ENCODE measurements at regions not wholly inside any gene's neighbourhood (a gene's known extent, or its start where the extent isn't known, plus 50 kb on each side); places are given as distances from the start of the nearest gene placed in this dataset.

GRCh38 chr4:108382751-108383150 is 214.0 kb upstream of the LEF1 start:
- DNase-seq (no peak), ATAC-seq (no peak), FAIRE-seq (no peak)
- no peaks in the 10 kb centered on the region for H3K4me1 ChIP-seq
- no peaks in the 10 kb centered on the region for H3K36me3 ChIP-seq
- no peaks in the 10 kb centered on the region for H3K9me3 ChIP-seq
- no peak overlapping the region for H3K27ac ChIP-seq
- H3K4me3 ChIP-seq = no peak overlapping the region
- TF ChIP-seq CTCF (IDR thresholded peaks at IDR 0.05) = no peak
- intact Hi-C loops (cut with DNase I) = no loop called here
- WGBS, 2 donors = 76 to 79% methylated on average over 3 of the region's 3 CpGs
- peaks cover 0 to 3% (median 0%) of the 10 kb centered on the region in 4 donors for H3K27me3 ChIP-seq

- no peak overlapping the region for H3K4me3 ChIP-seq
- H3K27me3 ChIP-seq = peaks cover 0 to 3% (median 2%) of the 10 kb centered on the region in 4 donors
- no peak for TF ChIP-seq CTCF (IDR thresholded peaks at IDR 0.05)
- intact Hi-C loops (cut with DNase I) = no loop called here
- no peak for ATAC-seq
- 56 to 65% methylated on average over 6 of the region's 6 CpGs for WGBS, 2 donors
- no peaks in the 10 kb centered on the region for H3K9me3 ChIP-seq
- H3K36me3 ChIP-seq = no peaks in the 10 kb centered on the region
- no peak overlapping the region for H3K27ac ChIP-seq
- no peak for DNase-seq
- H3K4me1 ChIP-seq = no peaks in the 10 kb centered on the region
- FAIRE-seq = no peak
Measured at GRCh38 chr4:108378164-108378563, 209.4 kb upstream of the LEF1 start.

GRCh38 chr4:108377021-108377420 is 208.3 kb upstream of the LEF1 start:
- Histone ChIP-seq H3K9me3 (no peaks in the 10 kb centered on the region), H3K36me3 (no peaks in the 10 kb centered on the region), H3K4me1 (no peaks in the 10 kb centered on the region), H3K4me3 (no peak overlapping the region), H3K27ac (no peak overlapping the region), H3K27me3 (peaks cover 0 to 4% (median 2%) of the 10 kb centered on the region in 4 donors)
- 62 to 81% methylated on average over 3 of the region's 3 CpGs for WGBS, 2 donors
- no peak for TF ChIP-seq CTCF (IDR thresholded peaks at IDR 0.05)
- no peak for ATAC-seq
- intact Hi-C loops (cut with DNase I) = no loop called here
- no peak for DNase-seq
- FAIRE-seq = no peak

GRCh38 chr4:108375434-108375833 is 206.7 kb upstream of the LEF1 start:
- intact Hi-C loops (cut with DNase I) = no loop called here
- 70 to 76% methylated on average over 3 of the region's 3 CpGs for WGBS, 2 donors
- no peak for TF ChIP-seq CTCF (IDR thresholded peaks at IDR 0.05)
- no peak overlapping the region for H3K4me3 ChIP-seq
- ATAC-seq (no peak), FAIRE-seq (no peak), DNase-seq (no peak)
- H3K9me3 ChIP-seq = no peaks in the 10 kb centered on the region
- H3K36me3 ChIP-seq = no peaks in the 10 kb centered on the region
- no peaks in the 10 kb centered on the region for H3K4me1 ChIP-seq
- peaks cover 0 to 8% (median 2%) of the 10 kb centered on the region in 4 donors for H3K27me3 ChIP-seq
- H3K27ac ChIP-seq = no peak overlapping the region

DNA sequence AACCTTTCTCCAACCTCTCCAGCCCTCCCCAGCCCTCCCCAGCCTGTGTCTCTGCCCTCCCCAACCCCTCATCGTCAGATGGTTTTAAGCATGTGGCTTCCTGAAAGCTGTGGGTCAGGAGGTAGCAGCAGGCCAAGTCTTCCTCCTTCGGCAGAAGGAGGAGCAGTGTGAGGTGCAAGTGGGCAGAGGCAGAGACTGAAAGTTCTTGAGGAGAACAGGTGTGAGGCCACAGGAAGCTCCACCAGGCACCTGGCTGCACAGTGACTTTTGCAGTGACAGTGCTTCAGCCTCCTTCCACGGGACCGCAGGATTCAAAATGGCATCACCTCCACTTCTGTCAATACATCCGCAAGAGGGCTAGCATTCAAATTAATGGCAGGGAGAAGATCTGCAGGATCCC is 203.9 kb upstream of the LEF1 start:
- WGBS, 2 donors = 79 to 85% methylated on average over 5 of the region's 5 CpGs
- no peaks in the 10 kb centered on the region for H3K36me3 ChIP-seq
- no peaks in the 10 kb centered on the region for H3K4me1 ChIP-seq
- H3K9me3 ChIP-seq = no peaks in the 10 kb centered on the region
- no peak overlapping the region for H3K4me3 ChIP-seq
- intact Hi-C loops (cut with DNase I) = no loop called here
- DNase-seq (no peak), FAIRE-seq (no peak), ATAC-seq (no peak)
- peaks cover 0 to 16% (median 0%) of the 10 kb centered on the region in 4 donors for H3K27me3 ChIP-seq
- TF ChIP-seq CTCF (IDR thresholded peaks at IDR 0.05) = no peak
- H3K27ac ChIP-seq = no peak overlapping the region
